GM12878 (cell line): ENCODE measurements at regions not wholly inside any gene's neighbourhood (a gene's known extent, or its start where the extent isn't known, plus 50 kb on each side); places are given as distances from the start of the nearest gene placed in this dataset.

Experiments
- ATAC-seq: fragments of 200-7000 bp; cut with Tn5 transposase; 3 replicates; pipeline ENCODE4 v1.9.1; 2020; ENCODE audit warnings: mild to moderate bottlenecking, moderate library complexity
- BruUV-seq: library from RNA; stranded (reverse); fragments of 400-500 nt; replicated peaks from 2 replicates; lab custom pipeline; 2021; lab: Mats Ljungman, UMichigan
- CTCF ChIA-PET: fragments of 300-600 bp; sonication (Branson Sonifier 250); formaldehyde crosslinking; extraction: SDS; loops from one replicate; lab custom pipeline; 2021; ENCODE audit warnings: inconsistent platforms; lab: Yijun Ruan, JAX
- POLR2A ChIA-PET: fragments of 350-600 bp; formaldehyde crosslinking; extraction: SDS; loops from one replicate; lab custom pipeline; 2021; ENCODE audit warnings: inconsistent platforms; lab: Charles Lee
- RAD21 ChIA-PET: fragments of 300-600 bp; sonication (Branson Sonifier 250); formaldehyde crosslinking; loops from one replicate; lab custom pipeline; 2023; ENCODE audit warnings: antibody characterized with exemption; ENCODE audit not compliant: unreplicated experiment; lab: Charles Lee
- SMC1A ChIA-PET: fragments of 300-600 bp; sonication (Branson Sonifier 250); formaldehyde crosslinking; loops from one replicate; lab custom pipeline; 2023; ENCODE audit not compliant: unreplicated experiment, uncharacterized antibody; lab: Charles Lee
- DNase-seq: peaks from one replicate; pipeline ENCODE4 v3.0.0-alpha.2; 2011; ENCODE audit warnings: low read depth, low spot score
- FAIRE-seq: peaks from 3 replicates; lab custom pipeline; 2011; peaks lifted over from hg19 to GRCh38; lab: Jason Lieb, UNC
- H2AFZ ChIP-seq: 2 replicates; pipeline ENCODE4 v1.6.0; 2011; ENCODE audit warnings: low read depth, low read length, control low read depth; ENCODE audit not compliant: control insufficient read depth
- H3K27ac ChIP-seq: 2 replicates; pipeline ENCODE4 v1.5.1; 2011; ENCODE audit warnings: control low read depth; ENCODE audit not compliant: control insufficient read depth, insufficient read depth
- H3K27me3 ChIP-seq, 2 experiments: replicated peaks in 1 of 2; 2 replicates each; pipeline versions ENCODE4 v1.6.0 to v1.6.1; 2011; ENCODE audit warnings: low read length in 1 of 2; ENCODE audit not compliant: control insufficient read depth in 2 of 2, insufficient read depth in 2 of 2
- H3K36me3 ChIP-seq, 2 experiments: 2 replicates each; pipeline ENCODE4 v1.5.1; 2011; ENCODE audit warnings: low read length in 1 of 2; ENCODE audit not compliant: control insufficient read depth in 2 of 2, insufficient read depth in 2 of 2
- H3K4me1 ChIP-seq: 2 replicates; pipeline ENCODE4 v1.6.1; 2011; ENCODE audit warnings: mild to moderate bottlenecking, low read length, moderate library complexity, mixed read lengths; ENCODE audit not compliant: control insufficient read depth, insufficient read depth
- H3K4me2 ChIP-seq: 2 replicates; pipeline ENCODE4 v1.6.0; 2011; ENCODE audit warnings: control low read depth; ENCODE audit not compliant: control insufficient read depth, insufficient read depth
- H3K4me3 ChIP-seq: fragments of 200-600 bp; sonication (generic); 2 replicates; pipeline ENCODE4 v1.5.1; 2016
- H3K79me2 ChIP-seq: 2 replicates; pipeline ENCODE4 v1.6.0; 2011; ENCODE audit warnings: low read length; ENCODE audit not compliant: control insufficient read depth, insufficient read depth
- H3K9ac ChIP-seq: 2 replicates; pipeline ENCODE4 v1.8.0; 2011; ENCODE audit warnings: low read length, control low read depth, mixed read lengths; ENCODE audit not compliant: control insufficient read depth, insufficient read depth
- H3K9me3 ChIP-seq: replicated peaks from 3 replicates; pipeline ENCODE4 v1.5.1; 2011; ENCODE audit warnings: mild to moderate bottlenecking, low read length; ENCODE audit not compliant: control insufficient read depth, insufficient read depth
- H4K20me1 ChIP-seq: 2 replicates; pipeline ENCODE4 v1.6.0; 2011; ENCODE audit not compliant: control insufficient read depth, insufficient read depth
- ATF7 ChIP-seq: fragments of 450-650 bp; IDR thresholded peaks from 2 replicates; pipeline ENCODE4 v1.6.1; 2016; ENCODE audit warnings: low read depth, mild to moderate bottlenecking
- CBX3 ChIP-seq: fragments of 200-600 bp; sonication (generic); IDR thresholded peaks from 2 replicates; pipeline ENCODE4 v1.6.1; 2016; ENCODE audit warnings: low read depth, borderline replicate concordance
- CHD2 ChIP-seq: IDR thresholded peaks from 2 replicates; pipeline ENCODE4 v1.6.1; 2011; ENCODE audit warnings: low read depth, low read length, improper control_type of control experiment, borderline replicate concordance
- IKZF1 ChIP-seq: fragments of 450-650 bp; conservative IDR thresholded peaks from 2 replicates; pipeline ENCODE4 v1.6.1; 2017; ENCODE audit warnings: antibody characterized with exemption, mild to moderate bottlenecking
- JUND ChIP-seq: IDR thresholded peaks from 2 replicates; pipeline ENCODE4 v1.6.1; 2012; ENCODE audit warnings: low read depth, mild to moderate bottlenecking, low read length, improper control_type of control experiment, moderate library complexity
- NBN ChIP-seq: fragments of 450-650 bp; IDR thresholded peaks from 2 replicates; pipeline ENCODE4 v1.6.1; 2016
- NR2C1 ChIP-seq: fragments of 450-650 bp; IDR thresholded peaks from 2 replicates; pipeline ENCODE4 v1.6.1; 2017; ENCODE audit warnings: antibody characterized with exemption, mild to moderate bottlenecking, moderate library complexity
- RUNX3 ChIP-seq: IDR thresholded peaks from 2 replicates; pipeline ENCODE4 v1.6.1; 2012; ENCODE audit warnings: low read length, inconsistent platforms
- ZBED1 ChIP-seq: IDR thresholded peaks from 2 replicates; pipeline ENCODE4 v1.6.1; 2016; ENCODE audit warnings: borderline replicate concordance
- ZNF217 ChIP-seq: fragments of 450-650 bp; IDR thresholded peaks from 2 replicates; pipeline ENCODE4 v1.6.1; 2017; ENCODE audit warnings: antibody characterized with exemption, mild to moderate bottlenecking
- WGBS: methylation state at CpG from one replicate; pipeline ENCODE4 v1.1.6; 2016; ENCODE audit warnings: low lambda C conversion rate; ENCODE audit not compliant: insufficient replicate concordance, insufficient coverage; ENCODE audit errors: missing lambda C conversion rate; 5-methylcytosine and 5-hydroxymethylcytosine counted together
- in situ Hi-C: fragments of 300-500 bp; cut with MboI; formaldehyde crosslinking; loops from 9 replicates; pipeline ENCODE4 v1.14.3; 2018; ENCODE audit warnings: mixed read lengths
- intact Hi-C: fragments of 100-400 bp; cut with micrococcal nuclease; formaldehyde crosslinking; loops from one replicate; pipeline ENCODE4 v1.14.2; 2022; ENCODE audit not compliant: unreplicated experiment
- TF ChIP-seq, protein P1 (sequence below): fragments of 450-650 bp; formaldehyde crosslinking; IDR thresholded peaks from 2 replicates; pipeline ENCODE4 v1.5.0; 2022; ENCODE audit warnings: mild to moderate bottlenecking, missing genetic modification characterization
- TF ChIP-seq, protein P2 (sequence below): IDR thresholded peaks from 2 replicates; pipeline ENCODE4 v1.6.1; 2012; ENCODE audit warnings: low read length, inconsistent platforms
- TF ChIP-seq, protein P3 (sequence below): fragments of 450-650 bp; conservative IDR thresholded peaks from 2 replicates; pipeline ENCODE4 v1.6.1; 2017; ENCODE audit warnings: mild to moderate bottlenecking, moderate library complexity

DNA sequence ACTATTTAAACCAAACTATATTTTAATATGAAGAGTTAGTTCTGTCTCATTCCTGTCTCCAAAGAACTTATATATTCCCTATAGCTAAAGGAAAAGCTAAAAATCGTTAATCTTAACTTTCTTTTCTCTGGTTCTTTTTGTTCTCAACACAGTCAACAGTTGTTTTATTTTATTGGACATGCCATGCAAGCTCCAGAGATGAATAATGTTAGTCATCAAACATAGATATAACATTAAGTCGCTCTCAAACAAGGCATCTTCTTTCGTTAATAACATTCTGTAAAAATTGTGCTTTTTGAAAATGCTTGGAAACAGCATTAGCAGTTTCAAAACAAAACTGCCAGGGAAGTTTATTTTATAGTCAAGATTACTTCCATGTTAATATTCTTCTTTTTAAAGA, 117.9 kb upstream of the GPM6A start:
- no peak overlapping the region for H3K4me3 ChIP-seq
- RAD21 ChIA-PET = no interaction called here
- H3K27ac ChIP-seq = no peak overlapping the region
- TF ChIP-seq IKZF1 (no peak), CHD2 (no peak), RUNX3 (no peak), JUND (no peak), NBN (no peak), CBX3 (no peak), ATF7 (no peak), ZBED1 (no peak), ZNF217 (no peak), NR2C1 (no peak)
- TF ChIP-seq, protein P1, sequence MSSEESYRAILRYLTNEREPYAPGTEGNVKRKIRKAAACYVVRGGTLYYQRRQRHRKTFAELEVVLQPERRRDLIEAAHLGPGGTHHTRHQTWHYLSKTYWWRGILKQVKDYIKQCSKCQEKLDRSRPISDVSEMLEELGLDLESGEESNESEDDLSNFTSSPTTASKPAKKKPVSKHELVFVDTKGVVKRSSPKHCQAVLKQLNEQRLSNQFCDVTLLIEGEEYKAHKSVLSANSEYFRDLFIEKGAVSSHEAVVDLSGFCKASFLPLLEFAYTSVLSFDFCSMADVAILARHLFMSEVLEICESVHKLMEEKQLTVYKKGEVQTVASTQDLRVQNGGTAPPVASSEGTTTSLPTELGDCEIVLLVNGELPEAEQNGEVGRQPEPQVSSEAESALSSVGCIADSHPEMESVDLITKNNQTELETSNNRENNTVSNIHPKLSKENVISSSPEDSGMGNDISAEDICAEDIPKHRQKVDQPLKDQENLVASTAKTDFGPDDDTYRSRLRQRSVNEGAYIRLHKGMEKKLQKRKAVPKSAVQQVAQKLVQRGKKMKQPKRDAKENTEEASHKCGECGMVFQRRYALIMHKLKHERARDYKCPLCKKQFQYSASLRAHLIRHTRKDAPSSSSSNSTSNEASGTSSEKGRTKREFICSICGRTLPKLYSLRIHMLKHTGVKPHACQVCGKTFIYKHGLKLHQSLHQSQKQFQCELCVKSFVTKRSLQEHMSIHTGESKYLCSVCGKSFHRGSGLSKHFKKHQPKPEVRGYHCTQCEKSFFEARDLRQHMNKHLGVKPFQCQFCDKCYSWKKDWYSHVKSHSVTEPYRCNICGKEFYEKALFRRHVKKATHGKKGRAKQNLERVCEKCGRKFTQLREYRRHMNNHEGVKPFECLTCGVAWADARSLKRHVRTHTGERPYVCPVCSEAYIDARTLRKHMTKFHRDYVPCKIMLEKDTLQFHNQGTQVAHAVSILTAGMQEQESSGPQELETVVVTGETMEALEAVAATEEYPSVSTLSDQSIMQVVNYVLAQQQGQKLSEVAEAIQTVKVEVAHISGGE (CRISPR knock-in tag) = no peak
- TF ChIP-seq, protein P2, sequence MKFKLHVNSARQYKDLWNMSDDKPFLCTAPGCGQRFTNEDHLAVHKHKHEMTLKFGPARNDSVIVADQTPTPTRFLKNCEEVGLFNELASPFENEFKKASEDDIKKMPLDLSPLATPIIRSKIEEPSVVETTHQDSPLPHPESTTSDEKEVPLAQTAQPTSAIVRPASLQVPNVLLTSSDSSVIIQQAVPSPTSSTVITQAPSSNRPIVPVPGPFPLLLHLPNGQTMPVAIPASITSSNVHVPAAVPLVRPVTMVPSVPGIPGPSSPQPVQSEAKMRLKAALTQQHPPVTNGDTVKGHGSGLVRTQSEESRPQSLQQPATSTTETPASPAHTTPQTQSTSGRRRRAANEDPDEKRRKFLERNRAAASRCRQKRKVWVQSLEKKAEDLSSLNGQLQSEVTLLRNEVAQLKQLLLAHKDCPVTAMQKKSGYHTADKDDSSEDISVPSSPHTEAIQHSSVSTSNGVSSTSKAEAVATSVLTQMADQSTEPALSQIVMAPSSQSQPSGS = no peak
- TF ChIP-seq, protein P3, sequence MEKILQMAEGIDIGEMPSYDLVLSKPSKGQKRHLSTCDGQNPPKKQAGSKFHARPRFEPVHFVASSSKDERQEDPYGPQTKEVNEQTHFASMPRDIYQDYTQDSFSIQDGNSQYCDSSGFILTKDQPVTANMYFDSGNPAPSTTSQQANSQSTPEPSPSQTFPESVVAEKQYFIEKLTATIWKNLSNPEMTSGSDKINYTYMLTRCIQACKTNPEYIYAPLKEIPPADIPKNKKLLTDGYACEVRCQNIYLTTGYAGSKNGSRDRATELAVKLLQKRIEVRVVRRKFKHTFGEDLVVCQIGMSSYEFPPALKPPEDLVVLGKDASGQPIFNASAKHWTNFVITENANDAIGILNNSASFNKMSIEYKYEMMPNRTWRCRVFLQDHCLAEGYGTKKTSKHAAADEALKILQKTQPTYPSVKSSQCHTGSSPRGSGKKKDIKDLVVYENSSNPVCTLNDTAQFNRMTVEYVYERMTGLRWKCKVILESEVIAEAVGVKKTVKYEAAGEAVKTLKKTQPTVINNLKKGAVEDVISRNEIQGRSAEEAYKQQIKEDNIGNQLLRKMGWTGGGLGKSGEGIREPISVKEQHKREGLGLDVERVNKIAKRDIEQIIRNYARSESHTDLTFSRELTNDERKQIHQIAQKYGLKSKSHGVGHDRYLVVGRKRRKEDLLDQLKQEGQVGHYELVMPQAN = no peak
- no peak overlapping the region for H3K4me2 ChIP-seq
- no peak overlapping the region for H2AFZ ChIP-seq
- intact Hi-C loops (no loop called here), in situ Hi-C loops (no loop called here)
- H3K4me1 ChIP-seq = no peaks in the 10 kb centered on the region
- no peaks in the 10 kb centered on the region for H3K9me3 ChIP-seq
- DNase-seq = no peak
- SMC1A ChIA-PET = interaction anchor here (0.6 to 1.0 kb wide), 2 partner anchors 8 to 23 kb away, joined by 3 to 4 read pairs; no protein-coding TSS in a partner anchor
- no peaks in the 10 kb centered on the region for H3K79me2 ChIP-seq
- H3K27me3 ChIP-seq = no peaks in the 10 kb centered on the region
- WGBS = 0% methylated on average over 3 of the region's 3 CpGs
- ATAC-seq = no peak
- CTCF ChIA-PET = interaction anchor here (0.6 to 1.2 kb wide), 4 partner anchors 14 to 411 kb away, joined by 3 read pairs; no protein-coding TSS in a partner anchor
- POLR2A ChIA-PET = interaction anchor here (0.6 kb wide), 1 partner anchor 116 kb away, joined by 3 read pairs; no protein-coding TSS in a partner anchor
- no peak overlapping the region for H3K9ac ChIP-seq
- H4K20me1 ChIP-seq = no peaks in the 10 kb centered on the region
- no peak for FAIRE-seq
- no peaks in the 10 kb centered on the region for H3K36me3 ChIP-seq
- no TSS peak for BruUV-seq
